PC-9 (cell line): ENCODE measurements at regions not wholly inside any gene's neighbourhood (a gene's known extent, or its start where the extent isn't known, plus 50 kb on each side); places are given as distances from the start of the nearest gene placed in this dataset.
"Not testable (repeated sequence)": the region's sequence is repeated elsewhere in the genome, so short reads cannot be mapped to it uniquely, and the experiment has no call there.

ENCODE experiments used
- CTCF ChIP-seq: fragments of 200-600 bp; sonication (generic); conservative IDR thresholded peaks from 2 replicates; pipeline ENCODE4 v1.6.1; 2017; ENCODE audit warnings: mixed run types, antibody characterized with exemption, mild to moderate bottlenecking, moderate library complexity
- EZH2 ChIP-seq: fragments of 200-600 bp; sonication (generic); IDR thresholded peaks from 2 replicates; pipeline ENCODE4 v1.8.0; 2017; ENCODE audit warnings: antibody characterized with exemption, low read depth

GRCh38 chr6:102722086-102722485 lies 1328.6 kb downstream of the GRIK2 start:
- not testable (repeated sequence) for TF ChIP-seq CTCF, EZH2
